Stomach (tissue), 4 donors: ENCODE measurements at regions not wholly inside any gene's neighbourhood (a gene's known extent, or its start where the extent isn't known, plus 50 kb on each side); places are given as distances from the start of the nearest gene placed in this dataset.

Source experiments
- CTCF ChIP-seq, 7 experiments: fragments of 450-650 bp in 4 of 7; fragments of 200-600 bp in 3 of 7; sonication (generic) in 3 of 7; IDR thresholded peaks; one replicate each; pipeline ENCODE4 v1.5.1; 2016 to 2019; ENCODE audit warnings: antibody characterized with exemption in 7 of 7, control low read depth in 2 of 7, mild to moderate bottlenecking in 1 of 7
- EP300 ChIP-seq: sonication (generic); formaldehyde crosslinking; IDR thresholded peaks from one replicate; pipeline ENCODE4 v1.6.1; 2017; ENCODE audit warnings: antibody characterized with exemption
- POLR2A ChIP-seq, 4 donors: fragments of 450-650 bp; IDR thresholded peaks; one replicate each; pipeline ENCODE4 v1.6.1; 2016; ENCODE audit warnings: antibody characterized with exemption in 4 of 4, control low read depth in 2 of 4, mild to moderate bottlenecking in 1 of 4, moderate library complexity in 1 of 4
- POLR2AphosphoS5 ChIP-seq, 3 donors: sonication (generic); formaldehyde crosslinking; IDR thresholded peaks; one replicate each; pipeline ENCODE4 v1.6.1; 2016; ENCODE audit warnings: antibody characterized with exemption in 3 of 3

DNA sequence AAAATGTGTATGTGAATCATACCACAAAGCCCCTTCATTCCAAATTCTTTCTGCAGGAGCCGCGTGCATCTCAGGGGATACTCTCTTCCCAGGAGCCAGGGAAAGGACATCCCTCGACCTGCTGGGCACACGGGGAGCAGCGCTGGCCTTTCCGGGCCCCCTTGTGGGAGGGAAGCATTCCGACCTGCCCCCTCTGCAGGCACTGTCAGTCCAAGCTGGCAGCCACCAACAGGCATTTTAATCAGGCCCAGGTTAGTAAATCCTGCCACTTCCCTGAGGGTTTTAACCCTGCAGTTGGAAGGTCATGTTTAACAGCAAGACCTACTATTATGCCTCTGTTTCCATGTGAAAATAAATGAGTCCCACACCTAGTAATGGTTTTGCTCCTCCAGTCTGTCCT lies 391.5 kb downstream of the SHANK2 start:
- TF ChIP-seq POLR2A (IDR thresholded peaks at IDR 0.05) (no peak), CTCF (IDR thresholded peaks at IDR 0.05) (no peak), EP300 (no peak), POLR2AphosphoS5 (IDR thresholded peaks at IDR 0.05) (no peak)
